ENCODE measurements at regions not wholly inside any gene's neighbourhood (a gene's known extent, or its start where the extent isn't known, plus 50 kb on each side); places are given as distances from the start of the nearest gene placed in this dataset.

GRCh38 chr11:112770487-112770886 is 190.7 kb upstream of the NCAM1 start:
- H3K4me1 ChIP-seq (ENCODE audit: insufficient read depth) = no peaks in the 10 kb centered on the region
- no peaks in the 10 kb centered on the region for H3K27me3 ChIP-seq
- no peak overlapping the region for H3K4me3 ChIP-seq
- H3K9me3 ChIP-seq = no peaks in the 10 kb centered on the region
- no peaks in the 10 kb centered on the region for H3K36me3 ChIP-seq
- DNase-seq = no peak
- TF ChIP-seq EP300 (IDR thresholded peaks at IDR 0.05) = no peak
- TF ChIP-seq CTCF (IDR thresholded peaks at IDR 0.05) = no peak
- TF ChIP-seq POLR2A (IDR thresholded peaks at IDR 0.05) = no peak
- H3K27ac ChIP-seq = no peak overlapping the region
- WGBS, 3 donors = 94 to 97% (median 95%) methylated on average over 3 of the region's 3 CpGs
- intact Hi-C loops (cut with DNase I) = no loop called here

DNA sequence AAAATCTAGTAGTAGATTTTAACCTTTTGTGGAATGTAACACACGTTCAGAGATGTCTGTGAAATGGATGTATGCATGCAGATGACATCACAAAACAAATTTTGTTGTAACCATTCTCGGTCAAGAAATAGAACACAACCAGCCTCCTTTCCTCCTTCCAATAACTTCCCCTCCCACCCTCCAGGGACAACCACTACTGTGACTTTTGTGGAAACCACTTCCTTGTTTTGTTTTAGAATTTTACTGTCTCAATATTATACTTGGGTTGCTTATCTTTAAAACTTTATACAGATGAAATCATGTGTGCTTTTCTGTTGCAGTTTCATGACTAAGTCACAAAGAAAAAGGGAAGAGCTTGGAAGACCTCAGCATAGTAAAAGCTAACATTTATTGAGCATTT is 189.4 kb upstream of the NCAM1 start:
- intact Hi-C loops (cut with DNase I) = no loop called here
- 66 to 81% (median 69%) methylated on average over 2 of the region's 2 CpGs for WGBS, 3 donors
- H3K27ac ChIP-seq = no peak overlapping the region

DNA sequence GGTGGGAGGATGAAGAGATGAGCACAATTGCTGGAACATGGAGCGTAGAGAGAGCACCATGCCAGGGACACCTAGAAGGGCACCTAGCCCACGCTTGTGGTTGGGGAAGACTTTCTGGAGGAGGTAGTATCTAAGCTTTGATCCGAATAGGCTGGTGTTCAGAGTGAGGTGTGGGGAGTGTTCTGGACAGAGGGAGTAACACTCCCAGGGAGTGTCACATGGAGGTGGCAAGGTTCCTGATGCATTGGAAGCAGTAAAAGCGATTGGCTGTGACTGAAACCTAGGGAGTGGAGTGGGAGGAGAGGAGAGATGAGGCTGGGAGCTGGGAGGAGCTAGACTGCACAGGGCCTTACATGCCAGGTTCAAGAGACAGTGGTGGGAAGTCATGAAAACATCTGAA is 188.0 kb upstream of the NCAM1 start:
- H3K9me3 ChIP-seq = no peaks in the 10 kb centered on the region
- no peak for DNase-seq
- intact Hi-C loops (cut with DNase I) = no loop called here
- H3K4me3 ChIP-seq = no peak overlapping the region
- H3K36me3 ChIP-seq = no peaks in the 10 kb centered on the region
- H3K4me1 ChIP-seq (ENCODE audit: insufficient read depth) = no peaks in the 10 kb centered on the region
- H3K27me3 ChIP-seq = no peaks in the 10 kb centered on the region
- no peak for TF ChIP-seq CTCF (IDR thresholded peaks at IDR 0.05)
- TF ChIP-seq EP300 (IDR thresholded peaks at IDR 0.05) = no peak
- no peak for TF ChIP-seq POLR2A (IDR thresholded peaks at IDR 0.05)
- WGBS, 3 donors = 59 to 63% (median 63%) methylated on average over 4 of the region's 4 CpGs
- H3K27ac ChIP-seq = no peak overlapping the region

More for the DNA sequence above, 189.4 kb upstream of the NCAM1 start:
- TF ChIP-seq POLR2A (IDR thresholded peaks at IDR 0.05) (no peak), CTCF (IDR thresholded peaks at IDR 0.05) (no peak)
- Histone ChIP-seq H3K27me3 (no peaks in the 10 kb centered on the region), H3K4me3 (no peak overlapping the region), H3K4me1 (ENCODE audit: insufficient read depth) (no peaks in the 10 kb centered on the region), H3K36me3 (no peaks in the 10 kb centered on the region), H3K9me3 (no peaks in the 10 kb centered on the region)
- no peak for DNase-seq

- DNase-seq = no peak
- H3K4me3 ChIP-seq = no peak overlapping the region
- H3K9me3 ChIP-seq = no peaks in the 10 kb centered on the region
- TF ChIP-seq EP300 (IDR thresholded peaks at IDR 0.05) = no peak
- TF ChIP-seq CTCF (IDR thresholded peaks at IDR 0.05) = no peak
- no peak for TF ChIP-seq POLR2A (IDR thresholded peaks at IDR 0.05)
- no peaks in the 10 kb centered on the region for H3K36me3 ChIP-seq
- no peaks in the 10 kb centered on the region for H3K4me1 ChIP-seq (ENCODE audit: insufficient read depth)
- intact Hi-C loops (cut with DNase I) = no loop called here
- 67 to 75% (median 69%) methylated on average over 5 of the region's 5 CpGs for WGBS, 3 donors
- no peaks in the 10 kb centered on the region for H3K27me3 ChIP-seq
- H3K27ac ChIP-seq = no peak overlapping the region
Measured at GRCh38 chr11:112776834-112777233, 184.4 kb upstream of the NCAM1 start.

DNA sequence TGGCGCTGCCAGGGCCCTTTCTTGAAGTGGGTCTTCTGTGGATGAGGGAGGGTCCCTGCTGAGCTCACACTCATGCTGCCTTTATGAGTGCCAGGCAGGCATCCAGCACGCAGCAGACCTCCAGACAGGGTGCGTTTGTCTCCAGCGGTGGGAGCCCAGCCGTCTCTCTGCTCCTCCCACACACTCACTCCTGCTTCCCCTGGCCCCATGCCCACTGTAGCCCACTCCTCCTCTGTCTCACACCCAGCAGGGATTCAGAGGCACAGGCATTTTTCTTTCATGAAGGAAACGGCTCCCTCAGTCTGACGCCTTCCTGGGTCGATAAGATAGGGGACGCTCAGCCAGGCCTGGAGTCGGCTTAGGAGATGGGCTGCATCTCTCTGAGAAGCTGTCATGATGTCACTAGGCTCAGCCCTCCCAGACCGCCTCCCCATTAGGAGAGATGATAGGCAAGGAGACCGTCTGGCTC is 183.9 kb upstream of the NCAM1 start:
- intact Hi-C loops (cut with DNase I) = no loop called here
- no peaks in the 10 kb centered on the region for H3K4me1 ChIP-seq (ENCODE audit: insufficient read depth)
- no peaks in the 10 kb centered on the region for H3K9me3 ChIP-seq
- 23 to 30% (median 25%) methylated on average over 12 of the region's 12 CpGs for WGBS, 3 donors
- H3K27me3 ChIP-seq = no peaks in the 10 kb centered on the region
- H3K36me3 ChIP-seq = no peaks in the 10 kb centered on the region
- no peak overlapping the region for H3K27ac ChIP-seq
- DNase-seq = no peak
- no peak for TF ChIP-seq EP300 (IDR thresholded peaks at IDR 0.05)
- TF ChIP-seq POLR2A (IDR thresholded peaks at IDR 0.05) = no peak
- H3K4me3 ChIP-seq = no peak overlapping the region

All from ovary (tissue), 7 donors.